Aorta (tissue), 5 donors: ENCODE measurements at regions not wholly inside any gene's neighbourhood (a gene's known extent, or its start where the extent isn't known, plus 50 kb on each side); places are given as distances from the start of the nearest gene placed in this dataset.

Source experiments
- ATAC-seq: fragments of 200-7000 bp; cut with Tn5 transposase; one replicate; pipeline ENCODE4 v1.9.1; 2022; ENCODE audit warnings: moderate library complexity; ENCODE audit not compliant: low FRiP score
- DNase-seq, 2 donors: peaks; one replicate each; pipeline ENCODE4 v3.0.0-alpha.2; 2020
- H3K27ac ChIP-seq, 2 donors: one replicate each; pipeline ENCODE4 v1.5.1; 2013; ENCODE audit warnings: low read length in 2 of 2, mild to moderate bottlenecking in 2 of 2, moderate library complexity in 2 of 2, control low read depth in 1 of 2, inconsistent platforms in 1 of 2, low read depth in 1 of 2
- H3K27me3 ChIP-seq, 2 donors: one replicate each; pipeline ENCODE4 v1.6.1; 2013; ENCODE audit warnings: control low read depth in 1 of 2, low read length in 1 of 2, mild to moderate bottlenecking in 1 of 2, moderate library complexity in 1 of 2; ENCODE audit not compliant: insufficient read depth in 2 of 2, control insufficient read depth in 1 of 2
- H3K36me3 ChIP-seq, 2 donors: one replicate each; pipeline ENCODE4 v1.6.1; 2013; ENCODE audit warnings: control low read depth in 1 of 2, low read length in 1 of 2, mild to moderate bottlenecking in 1 of 2; ENCODE audit not compliant: insufficient read depth in 2 of 2, control insufficient read depth in 1 of 2
- H3K4me1 ChIP-seq, 2 donors: one replicate each; pipeline ENCODE4 v1.6.1; 2013; ENCODE audit warnings: low read length in 2 of 2, control low read depth in 1 of 2, mild to moderate bottlenecking in 1 of 2, moderate library complexity in 1 of 2; ENCODE audit not compliant: insufficient read depth in 2 of 2, control insufficient read depth in 1 of 2
- H3K4me3 ChIP-seq, 2 donors: one replicate each; pipeline ENCODE4 v1.5.1; 2013; ENCODE audit warnings: low read length in 2 of 2, control low read depth in 1 of 2, mild to moderate bottlenecking in 1 of 2
- H3K9me3 ChIP-seq: one replicate; pipeline ENCODE4 v1.6.1; 2013; ENCODE audit warnings: mild to moderate bottlenecking, low read length; ENCODE audit not compliant: control insufficient read depth
- WGBS, 2 donors: extraction: QIAGEN DNeasy Blood & Tissue Kit; methylation state at CpG; one replicate each; pipeline ENCODE4 v1.1.7; 2013; 5-methylcytosine and 5-hydroxymethylcytosine counted together
- intact Hi-C, 2 donors: fragments of 100-400 bp; cut with DNase I; formaldehyde crosslinking; loops; one replicate each; pipeline versions ENCODE4 v1.14.2 to v1.15.0; 2022
- donor health status: healthy with polysubstance abuse.
- donor health status: Bipolar disorder and iron deficiency.
- donor health status: DM: no; HTN: no; CAD: no.
- donor health status: DM: no; HTN: no; CAD: no.
- donor health status: DM: yes; HTN: yes; CAD: no.

- ATAC-seq: no peak
- no peak overlapping the region for H3K4me3 ChIP-seq
- no peaks in the 10 kb centered on the region for H3K4me1 ChIP-seq
- 84 to 99% methylated on average over 6 of the region's 6 CpGs for WGBS, 2 donors
- H3K9me3 ChIP-seq: no peaks in the 10 kb centered on the region
- no peak for DNase-seq
- H3K27me3 ChIP-seq: no peaks in the 10 kb centered on the region
- H3K27ac ChIP-seq: no peak overlapping the region
- intact Hi-C loops: no loop called here
- no peaks in the 10 kb centered on the region for H3K36me3 ChIP-seq
These were observed 54.7 kb downstream of the MYEOV start for GRCh38 chr11:69348414-69349235.

GRCh38 chr11:69350040-69350439, 56.1 kb downstream of the MYEOV start:
- DNase-seq (no peak), ATAC-seq (no peak)
- Histone ChIP-seq H3K27ac (no peak overlapping the region), H3K9me3 (no peaks in the 10 kb centered on the region), H3K4me3 (no peak overlapping the region), H3K36me3 (no peaks in the 10 kb centered on the region), H3K4me1 (no peaks in the 10 kb centered on the region), H3K27me3 (no peaks in the 10 kb centered on the region)
- WGBS, 2 donors: 81 to 83% methylated on average over 1 of the region's 1 CpG
- intact Hi-C loops: no loop called here

GRCh38 chr11:69350596-69350995, 56.6 kb downstream of the MYEOV start:
- Histone ChIP-seq H3K36me3 (no peaks in the 10 kb centered on the region), H3K4me3 (no peak overlapping the region), H3K9me3 (no peaks in the 10 kb centered on the region), H3K27ac (no peak overlapping the region), H3K4me1 (no peaks in the 10 kb centered on the region), H3K27me3 (no peaks in the 10 kb centered on the region)
- ATAC-seq (no peak), DNase-seq (no peak)
- intact Hi-C loops: no loop called here

- no peaks in the 10 kb centered on the region for H3K4me1 ChIP-seq
- no peaks in the 10 kb centered on the region for H3K27me3 ChIP-seq
- no peak overlapping the region for H3K27ac ChIP-seq
- intact Hi-C loops: no loop called here
- no peak for DNase-seq
- H3K9me3 ChIP-seq: no peaks in the 10 kb centered on the region
- ATAC-seq: no peak
- H3K4me3 ChIP-seq: no peak overlapping the region
- H3K36me3 ChIP-seq: no peaks in the 10 kb centered on the region
These were observed 57.5 kb downstream of the MYEOV start for GRCh38 chr11:69351460-69351859.

GRCh38 chr11:69352166-69352565, 58.2 kb downstream of the MYEOV start:
- whole genome bisulfite sequencing, 2 donors: 96 to 100% methylated on average over 2 of the region's 2 CpGs
- no peak overlapping the region for H3K4me3 ChIP-seq
- H3K4me1 ChIP-seq: no peaks in the 10 kb centered on the region
- intact Hi-C loops: no loop called here
- H3K27me3 ChIP-seq: no peaks in the 10 kb centered on the region
- no peaks in the 10 kb centered on the region for H3K9me3 ChIP-seq
- no peak overlapping the region for H3K27ac ChIP-seq
- ATAC-seq (no peak), DNase-seq (no peak)
- H3K36me3 ChIP-seq: no peaks in the 10 kb centered on the region

GRCh38 chr11:69352715-69353319, 58.9 kb downstream of the MYEOV start:
- 60 to 67% methylated on average over 2 of the region's 2 CpGs for WGBS, 2 donors
- DNase-seq: no peak
- no peak for ATAC-seq
- no peak overlapping the region for H3K4me3 ChIP-seq
- no peaks in the 10 kb centered on the region for H3K36me3 ChIP-seq
- no peaks in the 10 kb centered on the region for H3K9me3 ChIP-seq
- no peak overlapping the region for H3K27ac ChIP-seq
- H3K4me1 ChIP-seq: no peaks in the 10 kb centered on the region
- H3K27me3 ChIP-seq: no peaks in the 10 kb centered on the region
- intact Hi-C loops: no loop called here

GRCh38 chr11:69353696-69354544, 60.0 kb downstream of the MYEOV start:
- intact Hi-C loops: no loop called here
- no peak overlapping the region for H3K4me3 ChIP-seq
- H3K27ac ChIP-seq: no peak overlapping the region
- no peak for ATAC-seq
- H3K4me1 ChIP-seq: no peaks in the 10 kb centered on the region
- no peaks in the 10 kb centered on the region for H3K36me3 ChIP-seq
- DNase-seq: no peak
- whole genome bisulfite sequencing, 2 donors: 92 to 94% methylated on average over 20 of the region's 20 CpGs
- H3K9me3 ChIP-seq: no peaks in the 10 kb centered on the region
- no peaks in the 10 kb centered on the region for H3K27me3 ChIP-seq

- WGBS, 2 donors: 89 to 95% methylated on average over 2 of the region's 2 CpGs
- H3K27me3 ChIP-seq: no peaks in the 10 kb centered on the region
- no peaks in the 10 kb centered on the region for H3K9me3 ChIP-seq
- intact Hi-C loops: no loop called here
- H3K4me3 ChIP-seq: no peak overlapping the region
- no peak overlapping the region for H3K27ac ChIP-seq
- no peaks in the 10 kb centered on the region for H3K4me1 ChIP-seq
- no peaks in the 10 kb centered on the region for H3K36me3 ChIP-seq
- DNase-seq (no peak), ATAC-seq (no peak)
These were observed 60.6 kb downstream of the MYEOV start for GRCh38 chr11:69354545-69354897.
